ENCODE measurements at regions not wholly inside any gene's neighbourhood (a gene's known extent, or its start where the extent isn't known, plus 50 kb on each side); places are given as distances from the start of the nearest gene placed in this dataset.

DNA sequence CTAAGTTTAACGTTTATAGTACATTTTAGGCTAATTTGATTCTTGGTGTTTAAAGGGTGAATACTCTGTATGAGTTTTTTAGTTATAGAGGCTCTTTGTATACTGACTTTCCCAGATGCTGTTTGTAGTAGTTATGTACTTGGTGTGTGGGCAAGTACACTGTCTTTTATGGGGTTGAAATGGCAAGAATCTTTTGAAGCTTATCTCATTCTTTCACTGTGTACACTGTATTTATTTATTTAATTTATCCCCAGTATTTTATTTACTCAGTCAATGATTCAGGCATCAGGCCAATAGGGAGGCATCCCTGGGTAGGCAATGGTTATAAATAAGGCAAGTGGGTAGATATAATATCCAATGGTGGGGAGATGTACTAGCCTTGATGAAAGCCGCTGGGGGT, 277.0 kb upstream of the PTCHD4 start:
- CTCF ChIA-PET = no interaction called here
- Histone ChIP-seq H3K9me2 (ENCODE audit: insufficient read depth) (no peaks in the 10 kb centered on the region), H3K4me3 (replicated peaks in 1 of 2; ENCODE audit: low read depth in 1 of 2, low read length in 2 of 2) (no peak overlapping the region), H3K79me2 (ENCODE audit: insufficient read depth, low read length) (no peaks in the 10 kb centered on the region), H3K4me1 (ENCODE audit: control insufficient read depth in 1 of 2, insufficient read depth in 2 of 2, low read length in 2 of 2) (peaks cover 4 to 11% of the 10 kb centered on the region in 2 experiments; a peak in 3 of 4 replicates), H4K20me1 (ENCODE audit: insufficient read depth) (no peaks in the 10 kb centered on the region), H3K9me3 (ENCODE audit: control insufficient read depth in 1 of 2, insufficient read depth in 1 of 2, low read depth in 1 of 2, low read length in 2 of 2) (no peaks in the 10 kb centered on the region), H3K9ac (ENCODE audit: low read length) (no peak overlapping the region), H3K4me2 (ENCODE audit: low read length) (no peak overlapping the region), H3K36me3 (ENCODE audit: control insufficient read depth in 1 of 2, insufficient read depth in 2 of 2, low read length in 2 of 2) (no peaks in the 10 kb centered on the region), H2AFZ (ENCODE audit: low read depth, low read length, poor library complexity, severe bottlenecking) (no peak overlapping the region), H3K27me3 (ENCODE audit: insufficient read depth, low read length) (no peaks in the 10 kb centered on the region), H3K27ac (ENCODE audit: low read depth, low read length) (no peak overlapping the region)
- ATAC-seq (no peak), DNase-seq (ENCODE audit: low read depth, low spot score) (no peak)
- TF ChIP-seq ZNF274 (IDR thresholded peaks at IDR 0.05; ENCODE audit: low read depth, low read length) (no peak), ZFX (IDR thresholded peaks at IDR 0.05) (no peak), EZH2 (IDR thresholded peaks at IDR 0.05) (no peak), CEBPB (IDR thresholded peaks at IDR 0.05; ENCODE audit: low read depth) (no peak), ELF1 (IDR thresholded peaks at IDR 0.05; ENCODE audit: borderline replicate concordance, low read depth) (no peak), EGR1 (IDR thresholded peaks at IDR 0.05; ENCODE audit: low read depth) (no peak), RAD21 (IDR thresholded peaks at IDR 0.05; ENCODE audit: low read depth) (no peak), SP1 (IDR thresholded peaks at IDR 0.05; ENCODE audit: low read depth) (no peak), POLR2AphosphoS5 (IDR thresholded peaks at IDR 0.05; ENCODE audit: low read depth, low read length) (no peak), CBX3 (IDR thresholded peaks at IDR 0.05; ENCODE audit: low read depth) (no peak), EZH2phosphoT487 (IDR thresholded peaks at IDR 0.05; ENCODE audit: borderline replicate concordance) (no peak), FOSL1 (IDR thresholded peaks at IDR 0.05; ENCODE audit: low read depth) (no peak)
- TF ChIP-seq, protein P1, sequence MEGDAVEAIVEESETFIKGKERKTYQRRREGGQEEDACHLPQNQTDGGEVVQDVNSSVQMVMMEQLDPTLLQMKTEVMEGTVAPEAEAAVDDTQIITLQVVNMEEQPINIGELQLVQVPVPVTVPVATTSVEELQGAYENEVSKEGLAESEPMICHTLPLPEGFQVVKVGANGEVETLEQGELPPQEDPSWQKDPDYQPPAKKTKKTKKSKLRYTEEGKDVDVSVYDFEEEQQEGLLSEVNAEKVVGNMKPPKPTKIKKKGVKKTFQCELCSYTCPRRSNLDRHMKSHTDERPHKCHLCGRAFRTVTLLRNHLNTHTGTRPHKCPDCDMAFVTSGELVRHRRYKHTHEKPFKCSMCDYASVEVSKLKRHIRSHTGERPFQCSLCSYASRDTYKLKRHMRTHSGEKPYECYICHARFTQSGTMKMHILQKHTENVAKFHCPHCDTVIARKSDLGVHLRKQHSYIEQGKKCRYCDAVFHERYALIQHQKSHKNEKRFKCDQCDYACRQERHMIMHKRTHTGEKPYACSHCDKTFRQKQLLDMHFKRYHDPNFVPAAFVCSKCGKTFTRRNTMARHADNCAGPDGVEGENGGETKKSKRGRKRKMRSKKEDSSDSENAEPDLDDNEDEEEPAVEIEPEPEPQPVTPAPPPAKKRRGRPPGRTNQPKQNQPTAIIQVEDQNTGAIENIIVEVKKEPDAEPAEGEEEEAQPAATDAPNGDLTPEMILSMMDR (IDR thresholded peaks at IDR 0.05 in 2 of 3, conservative IDR thresholded peaks at IDR 0.05 in 1 of 3; ENCODE audit: borderline replicate concordance in 1 of 3, insufficient read depth in 1 of 3, low read depth in 2 of 3, low read length in 2 of 3) = no peak
- TF ChIP-seq, protein P2, sequence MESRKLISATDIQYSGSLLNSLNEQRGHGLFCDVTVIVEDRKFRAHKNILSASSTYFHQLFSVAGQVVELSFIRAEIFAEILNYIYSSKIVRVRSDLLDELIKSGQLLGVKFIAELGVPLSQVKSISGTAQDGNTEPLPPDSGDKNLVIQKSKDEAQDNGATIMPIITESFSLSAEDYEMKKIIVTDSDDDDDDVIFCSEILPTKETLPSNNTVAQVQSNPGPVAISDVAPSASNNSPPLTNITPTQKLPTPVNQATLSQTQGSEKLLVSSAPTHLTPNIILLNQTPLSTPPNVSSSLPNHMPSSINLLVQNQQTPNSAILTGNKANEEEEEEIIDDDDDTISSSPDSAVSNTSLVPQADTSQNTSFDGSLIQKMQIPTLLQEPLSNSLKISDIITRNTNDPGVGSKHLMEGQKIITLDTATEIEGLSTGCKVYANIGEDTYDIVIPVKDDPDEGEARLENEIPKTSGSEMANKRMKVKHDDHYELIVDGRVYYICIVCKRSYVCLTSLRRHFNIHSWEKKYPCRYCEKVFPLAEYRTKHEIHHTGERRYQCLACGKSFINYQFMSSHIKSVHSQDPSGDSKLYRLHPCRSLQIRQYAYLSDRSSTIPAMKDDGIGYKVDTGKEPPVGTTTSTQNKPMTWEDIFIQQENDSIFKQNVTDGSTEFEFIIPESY (IDR thresholded peaks at IDR 0.05; ENCODE audit: extremely low read depth, insufficient replicate concordance, low read length) = no peak
- intact Hi-C loops (cut with micrococcal nuclease) = no loop called here
- RAD21 ChIA-PET (ENCODE audit: low non-redundant PET in 1 of 2, low total read pairs in 2 of 2, uncharacterized antibody in 2 of 2, unreplicated experiment in 2 of 2) = no interaction called here
- POLR2A ChIA-PET = no interaction called here
- BruUV-seq (replicated peaks) = no TSS peak
